HG02642 (cell line): ENCODE measurements at regions not wholly inside any gene's neighbourhood (a gene's known extent, or its start where the extent isn't known, plus 50 kb on each side); places are given as distances from the start of the nearest gene placed in this dataset.

Experiments
- ATAC-seq: cut with Tn5 transposase; IDR thresholded peaks from one replicate; pipeline ENCODE4 v1.9.1; 2021; ENCODE audit warnings: mild to moderate bottlenecking; ENCODE audit not compliant: unreplicated experiment, poor library complexity

GRCh38 chr18:37691162-37691561 lies 125.6 kb upstream of the CELF4 start:
- ATAC-seq: no peak

DNA sequence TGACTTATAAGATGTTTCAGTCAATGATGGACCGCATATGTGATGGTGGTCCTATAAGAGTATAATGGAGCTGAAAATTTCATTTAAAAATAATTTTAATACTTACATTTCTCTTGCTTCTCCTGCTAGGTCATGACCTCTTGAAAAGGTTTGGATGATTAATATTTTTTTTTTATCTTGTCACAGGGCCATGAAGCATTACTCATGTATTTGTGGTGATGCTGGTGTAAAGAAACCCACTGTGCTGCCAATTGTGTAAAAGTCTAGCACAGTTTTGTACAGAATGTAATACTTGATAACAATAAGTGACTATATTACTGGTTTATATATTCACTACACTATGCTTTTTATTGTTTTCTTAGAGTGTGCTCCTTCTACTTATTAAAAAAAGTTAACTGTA lies 124.2 kb upstream of the CELF4 start:
- no peak for ATAC-seq

GRCh38 chr18:37684590-37684989 lies 119.0 kb upstream of the CELF4 start:
- ATAC-seq: no peak

GRCh38 chr18:37684183-37684582 lies 118.6 kb upstream of the CELF4 start:
- ATAC-seq: no peak

DNA sequence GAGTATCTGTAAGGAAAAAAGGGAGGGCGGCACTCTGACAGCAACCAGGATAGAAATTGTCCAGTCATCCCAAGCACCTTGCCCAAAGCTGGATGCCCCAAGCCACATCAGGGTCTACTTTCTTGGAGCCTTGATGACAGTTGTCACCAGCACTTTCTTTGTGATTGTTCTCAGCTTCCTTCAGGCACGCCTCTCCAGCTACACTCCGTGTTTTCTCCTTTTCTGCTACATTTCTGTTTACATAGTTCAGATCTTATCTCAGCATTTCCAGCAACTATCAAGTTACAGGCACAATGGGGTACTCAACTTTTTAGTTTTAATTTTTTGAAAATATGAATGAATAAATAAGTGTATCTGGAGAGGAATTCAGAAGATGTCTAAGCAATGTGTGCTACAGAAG lies 115.3 kb upstream of the CELF4 start:
- ATAC-seq: no peak

GRCh38 chr18:37676276-37676675 lies 110.7 kb upstream of the CELF4 start:
- no peak for ATAC-seq

- ATAC-seq: no peak
Observed at GRCh38 chr18:37675699-37676098, 110.1 kb upstream of the CELF4 start.

- no peak for ATAC-seq
Observed at GRCh38 chr18:37674570-37674969, 109.0 kb upstream of the CELF4 start.

- no peak for ATAC-seq
Observed at GRCh38 chr18:37673671-37674070, 108.1 kb upstream of the CELF4 start.

DNA sequence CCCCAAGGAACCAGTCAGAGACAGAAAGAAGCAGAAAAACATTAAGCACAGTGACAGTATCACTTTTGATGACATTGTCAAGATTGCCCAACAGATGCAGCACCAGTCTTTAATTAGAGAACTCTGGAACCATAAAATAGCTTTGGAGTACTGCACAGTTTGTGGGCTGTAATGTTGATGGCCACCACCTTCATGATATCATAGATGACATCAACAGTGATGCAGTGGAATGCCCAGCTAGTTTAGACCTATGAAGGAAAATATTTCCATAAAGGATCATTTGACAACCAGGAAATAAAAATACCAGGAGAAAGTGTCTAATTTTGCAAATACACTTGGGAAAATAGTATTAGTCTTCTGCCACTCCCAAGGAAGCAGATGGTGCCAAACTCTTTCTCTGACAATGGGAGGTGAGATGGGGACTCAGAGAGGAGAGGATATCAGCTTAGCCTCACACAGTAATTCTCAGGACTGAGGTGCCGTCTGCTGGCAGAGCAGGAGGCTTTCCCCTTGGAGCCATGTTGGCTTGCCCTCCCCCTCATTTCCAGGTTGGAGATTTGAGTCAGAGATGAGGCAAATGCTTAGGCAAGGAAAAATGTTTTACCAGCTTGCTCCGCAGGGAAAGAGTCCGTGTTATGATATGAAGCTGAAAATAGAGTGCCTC lies 107.5 kb upstream of the CELF4 start:
- no peak for ATAC-seq

GRCh38 chr18:37672001-37672400 lies 106.4 kb upstream of the CELF4 start:
- ATAC-seq: no peak

GRCh38 chr18:37671530-37671929 lies 105.9 kb upstream of the CELF4 start:
- no peak for ATAC-seq

DNA sequence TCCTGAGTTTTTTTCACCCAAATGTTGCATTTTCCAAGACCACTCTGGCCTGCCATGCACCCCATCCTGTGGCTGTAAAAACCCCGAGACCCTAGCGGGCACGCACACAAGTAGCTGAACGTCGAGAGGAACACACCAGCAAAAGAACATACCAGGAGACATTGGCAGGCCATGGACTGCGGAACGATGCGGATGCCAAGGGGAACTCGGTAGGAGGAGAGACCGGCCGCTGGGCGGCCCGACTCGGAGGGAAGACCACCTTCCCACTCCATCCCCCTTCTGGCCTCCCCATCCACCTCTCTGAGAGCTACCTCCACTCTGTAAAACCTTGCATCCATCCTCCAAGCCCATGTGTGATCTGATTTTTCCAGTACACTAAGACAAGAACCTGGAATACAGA lies 105.5 kb upstream of the CELF4 start:
- ATAC-seq: no peak

DNA sequence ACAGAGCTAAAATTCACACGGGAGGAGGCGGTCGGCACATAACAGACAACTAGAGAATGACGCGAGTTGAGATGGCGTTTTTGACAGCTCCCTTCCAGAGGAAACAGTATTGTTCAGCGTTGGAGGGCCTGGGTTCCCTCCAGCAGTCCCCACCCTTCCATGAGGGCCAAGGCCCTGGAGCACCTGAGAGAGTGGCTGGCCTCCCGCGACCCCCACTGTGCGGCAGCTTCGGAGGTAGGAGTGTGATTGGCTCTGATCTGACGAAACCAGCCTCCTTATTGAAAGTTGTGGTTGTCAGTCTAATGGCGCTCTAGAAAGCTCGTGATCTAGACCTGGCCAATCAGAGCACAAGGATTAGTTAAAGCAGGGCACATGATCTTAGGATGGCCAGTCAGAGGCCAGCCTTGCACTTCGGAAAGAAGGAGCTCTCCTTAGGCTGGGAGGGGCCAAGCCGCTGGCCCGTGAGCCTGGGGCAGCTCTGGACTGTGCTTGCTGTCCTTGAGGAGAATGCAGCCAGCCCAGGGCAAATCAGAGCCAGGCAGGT lies 104.5 kb upstream of the CELF4 start:
- ATAC-seq: no peak

DNA sequence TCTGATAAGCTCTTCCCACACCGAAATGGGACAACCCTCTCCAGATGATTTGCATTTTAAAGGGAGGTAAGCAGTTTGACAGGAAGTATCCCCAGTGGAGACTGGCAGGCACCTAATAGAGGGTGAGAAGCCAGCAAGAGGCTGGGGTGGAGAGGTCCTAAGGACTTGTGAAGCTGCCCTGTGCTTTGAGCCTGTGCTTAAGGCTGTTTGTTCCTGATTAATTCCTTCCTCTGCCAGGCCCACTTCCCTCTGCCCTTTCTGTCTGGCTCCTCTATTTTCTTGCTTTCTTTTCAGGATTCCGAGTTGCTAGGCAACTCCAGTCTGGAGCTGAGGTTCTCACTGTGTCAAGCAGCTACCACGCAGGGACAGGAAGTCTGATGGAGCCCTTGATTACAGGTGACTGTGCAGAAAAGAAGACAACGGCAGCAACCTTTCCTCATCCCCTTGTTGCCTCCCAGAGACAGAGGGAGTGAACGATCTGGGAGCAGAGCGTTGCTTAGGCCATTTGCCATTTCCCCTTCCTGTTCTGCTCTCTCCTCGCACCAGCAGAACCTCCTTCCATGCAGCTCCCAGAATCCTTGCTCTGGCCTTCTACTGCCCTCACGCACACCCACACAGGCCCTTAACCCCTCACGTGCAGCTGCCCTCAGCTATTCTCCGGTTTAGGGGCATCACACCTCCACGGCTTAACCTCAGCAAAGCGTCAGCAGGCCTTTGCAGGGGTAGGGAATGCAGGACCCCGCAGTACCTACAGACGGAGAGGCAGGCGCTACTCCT lies 103.6 kb upstream of the CELF4 start:
- ATAC-seq: no peak

DNA sequence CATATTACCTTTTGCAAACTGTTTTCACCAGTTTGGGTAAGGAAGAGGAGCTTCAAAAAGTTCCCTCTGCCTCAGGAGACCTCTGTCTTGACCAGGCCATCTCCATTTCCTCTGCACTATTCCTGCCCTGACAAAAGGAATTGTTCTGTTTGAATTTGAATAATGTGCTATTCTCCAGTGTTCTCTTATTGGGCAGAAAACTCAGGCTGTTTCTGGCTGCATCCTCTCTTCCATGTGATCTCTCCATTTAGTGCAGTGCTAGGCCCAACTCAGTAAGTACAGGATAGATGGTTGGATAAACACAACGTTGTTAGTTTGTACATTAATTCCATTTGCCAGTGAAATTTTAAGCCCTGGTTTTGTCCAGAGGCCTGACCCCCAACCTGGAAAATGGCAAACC lies 102.2 kb upstream of the CELF4 start:
- ATAC-seq: no peak

- no peak for ATAC-seq
Observed at GRCh38 chr18:37666991-37667390, 101.4 kb upstream of the CELF4 start.

GRCh38 chr18:37666451-37666850 lies 100.9 kb upstream of the CELF4 start:
- ATAC-seq: no peak

GRCh38 chr18:37665346-37665745 lies 99.7 kb upstream of the CELF4 start:
- no peak for ATAC-seq

DNA sequence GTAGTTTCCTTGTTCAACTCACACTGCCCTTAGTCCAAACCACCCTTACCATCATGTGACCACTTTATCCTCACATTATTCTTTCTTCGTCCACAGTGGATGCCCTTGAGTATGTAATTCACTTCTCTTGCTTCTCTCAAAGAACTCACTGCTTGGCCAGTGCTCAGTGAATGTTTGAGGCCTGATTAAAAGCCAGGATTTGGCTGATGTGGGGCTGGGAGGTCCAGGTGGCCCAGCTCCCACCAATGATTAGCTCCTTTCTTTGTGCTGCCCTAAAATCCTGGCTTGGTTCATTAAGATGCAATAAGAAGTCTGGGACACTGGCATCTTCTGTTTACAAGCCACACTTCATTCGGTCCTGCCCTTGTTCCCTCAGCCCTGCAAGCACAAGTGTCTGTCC lies 97.8 kb upstream of the CELF4 start:
- ATAC-seq: no peak

DNA sequence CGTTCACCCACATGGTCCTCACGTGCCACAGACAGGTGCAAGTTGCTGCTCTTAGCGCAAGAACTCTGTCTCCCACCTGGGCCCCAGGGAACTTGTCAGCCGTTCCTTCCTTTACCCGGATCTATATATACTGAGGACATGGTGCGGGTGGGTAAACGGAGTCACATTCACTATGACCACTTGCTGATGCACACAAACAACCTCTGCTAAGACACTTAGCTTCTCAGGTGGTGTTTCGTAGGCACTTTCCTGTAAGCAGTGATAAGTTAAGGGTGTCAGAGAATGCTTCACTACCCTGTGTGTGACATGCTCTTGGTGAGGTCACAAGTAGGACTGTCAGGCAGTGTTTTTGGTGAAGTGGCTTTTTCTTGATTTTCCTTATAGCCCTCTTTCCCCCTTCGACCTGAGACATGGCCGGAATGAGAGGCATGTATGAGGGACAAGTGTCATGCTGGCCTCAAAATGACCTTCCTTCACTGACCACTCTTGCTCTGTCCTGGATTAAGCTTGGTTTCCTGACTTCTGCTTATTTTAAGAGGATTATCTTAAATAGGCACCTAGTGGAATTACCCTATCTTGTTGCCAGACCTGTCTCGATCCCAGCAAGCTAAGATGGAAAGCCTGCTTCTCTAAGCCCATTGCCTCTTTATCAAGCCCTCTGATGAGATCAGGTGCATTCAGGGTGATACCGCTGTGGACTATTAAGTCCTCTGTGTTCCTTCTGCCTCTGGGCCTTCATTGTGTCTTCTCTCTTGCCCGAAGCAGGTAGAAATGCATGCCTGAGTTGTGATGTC lies 97.1 kb upstream of the CELF4 start:
- ATAC-seq: no peak
